Activated CD8-positive, alpha-beta T cell treated with anti-CD3 and anti-CD28 coated beads for 36 hours (primary cell): ENCODE measurements at regions not wholly inside any gene's neighbourhood (a gene's known extent, or its start where the extent isn't known, plus 50 kb on each side); places are given as distances from the start of the nearest gene placed in this dataset.
"Not testable (repeated sequence)": the region's sequence is repeated elsewhere in the genome, so short reads cannot be mapped to it uniquely, and the experiment has no call there.

Experiments
- ATAC-seq: fragments of 200-7000 bp; cut with Tn5 transposase; one replicate; pipeline ENCODE4 v1.10.0; 2021; ENCODE audit warnings: mild to moderate bottlenecking, moderate library complexity
- CTCF ChIA-PET: fragments of 350-600 bp; sonication (Branson Sonifier 250); formaldehyde crosslinking; loops from one replicate; lab custom pipeline; 2021; ENCODE audit warnings: antibody characterized with exemption; lab: Charles Lee
- POLR2A ChIA-PET: fragments of 350-600 bp; sonication (Branson Sonifier 250); formaldehyde crosslinking; loops from one replicate; lab custom pipeline; 2021; ENCODE audit warnings: antibody characterized with exemption; lab: Charles Lee
- DNase-seq: peaks from one replicate; pipeline ENCODE4 v3.0.0-alpha.2; 2020
- H3K27ac Mint-ChIP-seq: one replicate; pipeline ENCODE4 v1.8.0; 2021; ENCODE audit warnings: mild to moderate bottlenecking, mixed read lengths
- H3K27me3 Mint-ChIP-seq: one replicate; pipeline ENCODE4 v1.8.0; 2021; ENCODE audit warnings: mixed read lengths
- H3K36me3 Mint-ChIP-seq: one replicate; pipeline ENCODE4 v1.8.0; 2021; ENCODE audit warnings: low read depth, mixed read lengths
- H3K4me1 Mint-ChIP-seq: one replicate; pipeline ENCODE4 v1.8.0; 2021; ENCODE audit warnings: low read depth, mixed read lengths
- H3K4me3 Mint-ChIP-seq: one replicate; pipeline ENCODE4 v1.8.0; 2021; ENCODE audit warnings: mild to moderate bottlenecking, moderate library complexity, mixed read lengths
- H3K9me3 Mint-ChIP-seq: one replicate; pipeline ENCODE4 v1.8.0; 2021; ENCODE audit warnings: mixed read lengths
- intact Hi-C: fragments of 100-400 bp; cut with micrococcal nuclease; formaldehyde crosslinking; loops from one replicate; pipeline ENCODE4 v1.10.0; 2022
- TF ChIP-seq, protein P1 (sequence below): fragments of 200-600 bp; IDR thresholded peaks from one replicate; pipeline ENCODE4 v1.8.0; 2022; ENCODE audit warnings: antibody characterized with exemption, mild to moderate bottlenecking

DNA sequence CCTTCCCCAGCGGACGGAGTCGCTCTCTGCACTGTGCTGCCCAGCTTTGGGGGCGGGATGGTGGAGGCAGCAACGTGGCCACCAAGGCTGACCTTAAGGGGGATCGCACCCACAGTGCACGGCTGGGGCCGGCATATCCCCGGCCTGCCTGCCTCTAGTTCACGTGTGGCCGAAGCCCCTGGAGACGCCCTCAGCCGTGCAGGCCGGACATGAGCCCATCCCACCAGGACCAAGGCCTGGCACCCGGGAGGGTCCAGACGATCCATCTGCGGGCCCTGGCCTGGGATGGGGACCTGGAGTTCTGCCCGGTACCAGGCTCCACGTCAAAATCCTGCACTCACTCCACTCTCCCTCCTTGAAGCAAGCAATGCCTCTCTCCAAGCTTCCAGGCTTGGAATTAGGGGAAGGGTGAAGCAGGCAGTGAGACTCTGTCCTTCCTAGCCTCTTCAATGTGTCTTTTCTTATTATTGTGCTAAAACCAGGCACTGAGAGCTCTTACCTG, 520.8 kb downstream of the REEP3 start:
- no peaks in the 10 kb centered on the region for H3K9me3 Mint-ChIP-seq

DNA sequence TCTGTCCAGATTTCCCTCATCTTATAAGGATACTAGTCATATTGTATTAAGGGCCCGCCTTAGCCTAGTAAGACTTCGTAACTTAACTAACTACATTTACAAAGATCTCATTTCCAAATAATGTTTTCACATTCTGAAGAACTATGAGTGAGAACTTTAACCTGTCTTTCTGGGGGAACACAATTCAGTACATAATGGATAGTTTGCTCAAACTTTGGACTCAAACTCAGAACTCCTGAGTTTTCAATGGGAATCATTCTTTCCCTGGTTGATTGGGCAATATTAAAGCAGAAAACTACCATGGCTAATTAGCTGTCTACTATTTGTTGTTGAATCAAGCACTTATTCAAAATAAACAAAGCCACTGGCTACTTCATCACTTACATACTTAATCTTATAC, 522.9 kb downstream of the REEP3 start:
- CTCF ChIA-PET: no interaction called here
- Mint-ChIP-seq H3K36me3 (no peaks in the 10 kb centered on the region), H3K27me3 (peaks cover 5% of the 10 kb centered on the region), H3K9me3 (no peaks in the 10 kb centered on the region), H3K4me1 (peaks cover 4% of the 10 kb centered on the region), H3K27ac (no peak overlapping the region), H3K4me3 (no peak overlapping the region)
- intact Hi-C loops: no loop called here
- POLR2A ChIA-PET: no interaction called here
- TF ChIP-seq, protein P1, sequence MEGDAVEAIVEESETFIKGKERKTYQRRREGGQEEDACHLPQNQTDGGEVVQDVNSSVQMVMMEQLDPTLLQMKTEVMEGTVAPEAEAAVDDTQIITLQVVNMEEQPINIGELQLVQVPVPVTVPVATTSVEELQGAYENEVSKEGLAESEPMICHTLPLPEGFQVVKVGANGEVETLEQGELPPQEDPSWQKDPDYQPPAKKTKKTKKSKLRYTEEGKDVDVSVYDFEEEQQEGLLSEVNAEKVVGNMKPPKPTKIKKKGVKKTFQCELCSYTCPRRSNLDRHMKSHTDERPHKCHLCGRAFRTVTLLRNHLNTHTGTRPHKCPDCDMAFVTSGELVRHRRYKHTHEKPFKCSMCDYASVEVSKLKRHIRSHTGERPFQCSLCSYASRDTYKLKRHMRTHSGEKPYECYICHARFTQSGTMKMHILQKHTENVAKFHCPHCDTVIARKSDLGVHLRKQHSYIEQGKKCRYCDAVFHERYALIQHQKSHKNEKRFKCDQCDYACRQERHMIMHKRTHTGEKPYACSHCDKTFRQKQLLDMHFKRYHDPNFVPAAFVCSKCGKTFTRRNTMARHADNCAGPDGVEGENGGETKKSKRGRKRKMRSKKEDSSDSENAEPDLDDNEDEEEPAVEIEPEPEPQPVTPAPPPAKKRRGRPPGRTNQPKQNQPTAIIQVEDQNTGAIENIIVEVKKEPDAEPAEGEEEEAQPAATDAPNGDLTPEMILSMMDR: no peak
- DNase-seq (no peak), ATAC-seq (no peak)

More for the DNA sequence above, 520.8 kb downstream of the REEP3 start:
- Mint-ChIP-seq H3K36me3 (no peaks in the 10 kb centered on the region), H3K27me3 (peaks cover 3% of the 10 kb centered on the region), H3K4me3 (no peak overlapping the region), H3K27ac (no peak overlapping the region), H3K4me1 (peaks cover 4% of the 10 kb centered on the region)
- TF ChIP-seq, protein P1: no peak
- ChIA-PET POLR2A (no interaction called here), CTCF (interaction anchor here (0.7 to 3.7 kb wide), 19 partner anchors 9 to 591 kb away, joined by 3 to 35 read pairs (median 4); no protein-coding TSS in a partner anchor)
- ATAC-seq: no peak
- intact Hi-C loops: no loop called here
- no peak for DNase-seq

DNA sequence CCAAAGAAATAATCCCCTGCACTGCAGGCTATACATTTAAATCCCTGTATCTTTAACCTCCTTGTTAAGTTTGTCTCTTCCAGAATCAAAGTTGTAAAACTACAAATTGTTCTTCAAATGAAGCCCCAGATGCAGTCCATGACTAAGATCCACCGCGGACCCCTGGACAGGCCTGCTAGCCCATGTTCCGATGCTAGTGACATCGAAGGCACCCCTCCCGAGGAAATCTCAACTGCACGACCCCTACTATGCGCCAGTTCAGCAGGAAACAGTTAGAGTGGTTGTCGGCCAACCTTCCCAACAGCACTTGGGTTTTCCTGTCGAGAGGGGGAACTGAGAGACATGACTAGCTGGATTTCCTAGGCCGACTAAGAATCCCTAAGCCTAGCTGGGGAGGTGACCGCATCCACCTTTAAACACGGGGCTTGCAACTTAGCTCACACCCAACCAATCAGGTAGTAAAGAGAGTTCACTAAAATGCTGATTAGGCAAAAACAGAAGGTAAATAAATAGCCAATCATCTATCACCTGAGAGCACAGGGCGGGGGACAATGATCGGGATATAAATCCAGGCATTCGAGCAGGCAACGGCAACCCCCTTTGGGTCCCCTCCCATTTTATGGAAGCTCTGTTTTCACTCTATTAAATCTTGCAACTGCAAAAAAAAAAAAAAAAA, 523.9 kb downstream of the REEP3 start:
- H3K4me3 Mint-ChIP-seq, H3K27me3 Mint-ChIP-seq, H3K4me1 Mint-ChIP-seq, H3K27ac Mint-ChIP-seq, H3K36me3 Mint-ChIP-seq, POLR2A ChIA-PET, H3K9me3 Mint-ChIP-seq, DNase-seq, intact Hi-C loops, CTCF ChIA-PET, ATAC-seq: not testable (repeated sequence)

DNA sequence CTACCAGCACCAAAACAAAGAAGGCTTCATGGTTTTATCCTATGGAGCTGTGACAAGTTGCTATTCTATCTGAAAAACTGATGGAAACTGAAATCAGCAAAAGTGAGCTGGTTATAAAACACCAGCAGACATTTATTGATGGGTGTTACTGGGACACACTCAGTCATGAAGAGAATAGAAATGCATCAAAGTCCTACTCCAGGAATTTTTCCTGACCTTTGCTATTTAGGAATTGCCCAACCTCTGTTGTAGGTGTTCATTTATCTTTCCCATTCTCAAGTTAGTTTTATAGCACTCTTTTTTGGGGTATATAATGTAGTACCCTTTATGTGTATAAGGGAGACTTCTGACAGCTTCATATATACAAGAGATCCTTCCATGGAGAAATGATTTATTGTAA, 533.2 kb downstream of the REEP3 start:
- no peak for ATAC-seq
- Mint-ChIP-seq H3K4me1 (no peaks in the 10 kb centered on the region), H3K36me3 (no peaks in the 10 kb centered on the region), H3K27ac (no peak overlapping the region), H3K4me3 (no peak overlapping the region), H3K9me3 (no peaks in the 10 kb centered on the region), H3K27me3 (no peaks in the 10 kb centered on the region)
- no peak for DNase-seq
- ChIA-PET CTCF (interaction anchor here (4.7 kb wide), 1 partner anchor 12 kb away, joined by 35 read pairs; no protein-coding TSS in a partner anchor), POLR2A (no interaction called here)
- intact Hi-C loops: no loop called here
- TF ChIP-seq, protein P1: no peak

DNA sequence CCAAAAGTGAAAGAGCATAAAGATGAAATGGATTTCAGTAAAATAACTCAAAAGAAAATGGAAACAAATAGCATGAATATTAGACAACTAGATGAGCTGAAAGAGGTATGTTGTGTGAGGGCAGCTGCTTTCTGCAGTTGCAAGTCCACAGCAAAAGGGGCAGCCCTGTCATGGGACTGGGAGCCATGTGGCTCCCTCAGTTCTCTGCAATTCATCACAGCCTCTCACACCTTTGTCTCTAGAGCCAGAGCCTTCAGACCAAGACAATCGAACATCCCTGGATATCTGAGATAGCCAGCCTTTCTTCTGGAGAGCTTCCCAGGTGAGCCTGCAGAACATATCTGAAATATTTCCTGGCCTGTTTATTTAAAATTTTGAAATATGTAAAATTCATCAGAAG, 538.7 kb downstream of the REEP3 start:
- Mint-ChIP-seq H3K4me1 (no peaks in the 10 kb centered on the region), H3K27ac (no peak overlapping the region), H3K4me3 (no peak overlapping the region), H3K36me3 (no peaks in the 10 kb centered on the region), H3K27me3 (peaks cover 1% of the 10 kb centered on the region), H3K9me3 (no peaks in the 10 kb centered on the region)
- intact Hi-C loops: no loop called here
- TF ChIP-seq, protein P1: no peak
- no peak for ATAC-seq
- CTCF ChIA-PET: no interaction called here
- POLR2A ChIA-PET: no interaction called here
- DNase-seq: no peak
